Vagina (tissue), 2 donors: ENCODE measurements at regions not wholly inside any gene's neighbourhood (a gene's known extent, or its start where the extent isn't known, plus 50 kb on each side); places are given as distances from the start of the nearest gene placed in this dataset.

Source experiments
- DNase-seq, 2 donors: peaks; one replicate each; pipeline ENCODE4 v3.0.0-alpha.2; 2017; ENCODE audit errors: extremely low spot score in 2 of 2
- H3K27ac ChIP-seq: fragments of 200-600 bp; sonication (generic); one replicate; pipeline ENCODE4 v1.5.1; 2019
- H3K27me3 ChIP-seq: fragments of 200-600 bp; sonication (generic); one replicate; pipeline ENCODE4 v1.5.1; 2019
- H3K36me3 ChIP-seq, 2 donors: fragments of 200-600 bp; sonication (generic); one replicate each; pipeline ENCODE4 v1.5.1; 2017 to 2019
- H3K4me1 ChIP-seq: fragments of 200-600 bp; sonication (generic); one replicate; pipeline ENCODE4 v1.5.1; 2019
- H3K4me3 ChIP-seq, 2 donors: fragments of 200-600 bp; sonication (generic); 1 replicate in 1 of 2; 2 replicates in 1 of 2; pipeline ENCODE4 v1.5.1; 2016 to 2019
- H3K9me3 ChIP-seq: fragments of 200-600 bp; sonication (generic); one replicate; pipeline ENCODE4 v1.5.1; 2019
- POLR2A ChIP-seq, 2 donors: fragments of 450-650 bp; IDR thresholded peaks; one replicate each; pipeline ENCODE4 v1.6.1; 2017; ENCODE audit warnings: antibody characterized with exemption in 2 of 2, mild to moderate bottlenecking in 2 of 2, moderate library complexity in 2 of 2
- POLR2AphosphoS5 ChIP-seq, 2 donors: sonication (generic); formaldehyde crosslinking; IDR thresholded peaks; one replicate each; pipeline ENCODE4 v1.9.0; 2017; ENCODE audit warnings: antibody characterized with exemption in 2 of 2, mild to moderate bottlenecking in 2 of 2, low read depth in 1 of 2; ENCODE audit not compliant: insufficient read depth in 1 of 2
- intact Hi-C: fragments of 100-400 bp; cut with DNase I; formaldehyde crosslinking; loops from one replicate; pipeline ENCODE4 v1.15.1; 2023
- TF ChIP-seq, protein P1 (sequence below), 3 experiments: fragments of 450-650 bp in 2 of 3; fragments of 200-600 bp in 1 of 3; sonication (generic) in 1 of 3; IDR thresholded peaks; one replicate each; pipeline ENCODE4 v1.5.1; 2017 to 2019; ENCODE audit warnings: antibody characterized with exemption in 3 of 3, mild to moderate bottlenecking in 2 of 3, moderate library complexity in 2 of 3

DNA sequence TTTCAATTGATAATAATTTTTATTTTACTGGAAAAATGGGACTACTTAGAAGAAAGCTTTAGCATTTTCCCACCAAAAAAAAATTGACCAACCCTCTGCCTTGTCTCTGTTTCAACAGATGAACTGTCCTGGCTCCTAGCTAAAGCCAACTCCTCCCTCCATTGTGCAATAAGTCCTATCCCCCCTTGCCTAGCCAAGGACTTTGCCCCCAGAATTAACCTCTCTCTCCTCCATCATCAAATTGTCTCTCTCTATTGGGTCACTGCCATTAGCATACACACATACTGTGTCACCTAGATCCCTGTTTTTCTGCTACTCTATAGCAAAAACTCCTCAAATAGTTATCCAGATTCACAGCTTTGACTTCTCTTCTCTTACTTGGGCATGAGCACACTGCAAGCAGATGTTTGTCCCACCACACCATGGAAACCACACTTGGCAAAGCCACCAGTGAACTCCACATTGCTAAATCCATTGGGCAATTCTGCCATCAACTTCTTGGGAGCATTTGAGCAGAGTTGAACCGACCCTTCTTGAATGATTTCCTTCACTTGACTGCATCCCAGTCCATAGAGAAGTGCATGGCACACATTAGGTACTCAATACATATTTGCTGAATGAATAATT lies 91.4 kb upstream of the NEBL start:
- intact Hi-C loops, result no loop called here

DNA sequence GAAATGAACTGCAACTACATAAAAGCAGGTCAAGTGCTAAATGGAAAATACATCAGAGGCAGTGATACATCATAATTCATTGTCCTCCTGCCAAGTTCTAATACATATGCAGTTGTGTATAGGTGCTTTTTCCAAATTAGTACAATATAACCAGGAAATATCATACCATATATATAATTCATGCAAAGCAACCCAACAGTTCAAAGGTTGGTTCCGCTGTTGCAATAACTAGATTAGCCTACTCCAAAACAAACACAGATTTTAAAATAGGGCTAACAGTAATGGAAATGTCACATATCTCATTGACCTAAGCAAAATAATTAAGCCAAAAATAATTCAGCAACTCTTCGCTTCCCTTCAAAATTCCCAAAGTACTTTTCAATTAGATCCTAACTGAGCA lies 88.9 kb upstream of the NEBL start:
- intact Hi-C loops, result no loop called here

More for the DNA sequence above, 91.4 kb upstream of the NEBL start:
- no peak for TF ChIP-seq POLR2A (IDR thresholded peaks at IDR 0.05)
- TF ChIP-seq, protein P1, sequence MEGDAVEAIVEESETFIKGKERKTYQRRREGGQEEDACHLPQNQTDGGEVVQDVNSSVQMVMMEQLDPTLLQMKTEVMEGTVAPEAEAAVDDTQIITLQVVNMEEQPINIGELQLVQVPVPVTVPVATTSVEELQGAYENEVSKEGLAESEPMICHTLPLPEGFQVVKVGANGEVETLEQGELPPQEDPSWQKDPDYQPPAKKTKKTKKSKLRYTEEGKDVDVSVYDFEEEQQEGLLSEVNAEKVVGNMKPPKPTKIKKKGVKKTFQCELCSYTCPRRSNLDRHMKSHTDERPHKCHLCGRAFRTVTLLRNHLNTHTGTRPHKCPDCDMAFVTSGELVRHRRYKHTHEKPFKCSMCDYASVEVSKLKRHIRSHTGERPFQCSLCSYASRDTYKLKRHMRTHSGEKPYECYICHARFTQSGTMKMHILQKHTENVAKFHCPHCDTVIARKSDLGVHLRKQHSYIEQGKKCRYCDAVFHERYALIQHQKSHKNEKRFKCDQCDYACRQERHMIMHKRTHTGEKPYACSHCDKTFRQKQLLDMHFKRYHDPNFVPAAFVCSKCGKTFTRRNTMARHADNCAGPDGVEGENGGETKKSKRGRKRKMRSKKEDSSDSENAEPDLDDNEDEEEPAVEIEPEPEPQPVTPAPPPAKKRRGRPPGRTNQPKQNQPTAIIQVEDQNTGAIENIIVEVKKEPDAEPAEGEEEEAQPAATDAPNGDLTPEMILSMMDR (IDR thresholded peaks at IDR 0.05), result no peak
- TF ChIP-seq POLR2AphosphoS5 (IDR thresholded peaks at IDR 0.05; ENCODE audit: insufficient read depth in 1 of 2, low read depth in 1 of 2), result no peak
- no peak for DNase-seq
- no peaks in the 10 kb centered on the region for H3K36me3 ChIP-seq
- no peak overlapping the region for H3K27ac ChIP-seq
- H3K9me3 ChIP-seq, result no peaks in the 10 kb centered on the region
- H3K27me3 ChIP-seq, result no peaks in the 10 kb centered on the region
- H3K4me3 ChIP-seq, result no peak overlapping the region
- H3K4me1 ChIP-seq, result no peaks in the 10 kb centered on the region

DNA sequence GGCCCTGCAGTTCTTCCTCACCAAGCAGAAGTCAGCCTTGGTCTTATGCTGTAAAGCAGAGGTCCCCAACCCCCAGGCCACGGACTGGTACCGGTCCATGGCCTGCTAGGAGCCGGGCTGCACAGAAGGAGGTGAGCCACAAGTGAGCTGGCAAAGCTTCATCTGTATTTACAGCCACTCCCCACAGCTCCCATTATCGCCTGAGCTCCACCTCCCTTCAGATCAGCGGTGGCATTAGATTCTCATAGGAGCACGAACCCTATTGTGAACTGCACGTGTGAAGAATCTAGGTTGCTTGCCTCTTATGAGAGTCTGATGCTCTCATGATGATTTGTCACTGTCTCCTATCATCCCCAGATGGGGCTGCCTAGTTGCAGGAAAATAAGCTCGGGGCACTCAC lies 87.6 kb upstream of the NEBL start:
- Histone ChIP-seq H3K4me1 (no peaks in the 10 kb centered on the region), H3K9me3 (no peaks in the 10 kb centered on the region), H3K36me3 (no peaks in the 10 kb centered on the region), H3K4me3 (no peak overlapping the region), H3K27ac (no peak overlapping the region), H3K27me3 (no peaks in the 10 kb centered on the region)
- intact Hi-C loops, result no loop called here
- TF ChIP-seq POLR2A (IDR thresholded peaks at IDR 0.05) (no peak), POLR2AphosphoS5 (IDR thresholded peaks at IDR 0.05; ENCODE audit: insufficient read depth in 1 of 2, low read depth in 1 of 2) (no peak)
- TF ChIP-seq, protein P1 (IDR thresholded peaks at IDR 0.05), result no peak
- DNase-seq, result no peak

More for the DNA sequence above, 88.9 kb upstream of the NEBL start:
- no peak for DNase-seq
- Histone ChIP-seq H3K36me3 (no peaks in the 10 kb centered on the region), H3K4me1 (no peaks in the 10 kb centered on the region), H3K27me3 (no peaks in the 10 kb centered on the region), H3K4me3 (no peak overlapping the region), H3K9me3 (no peaks in the 10 kb centered on the region), H3K27ac (no peak overlapping the region)
- TF ChIP-seq POLR2AphosphoS5 (IDR thresholded peaks at IDR 0.05; ENCODE audit: insufficient read depth in 1 of 2, low read depth in 1 of 2), result no peak
- TF ChIP-seq, protein P1 (IDR thresholded peaks at IDR 0.05), result no peak
- TF ChIP-seq POLR2A (IDR thresholded peaks at IDR 0.05), result no peak

DNA sequence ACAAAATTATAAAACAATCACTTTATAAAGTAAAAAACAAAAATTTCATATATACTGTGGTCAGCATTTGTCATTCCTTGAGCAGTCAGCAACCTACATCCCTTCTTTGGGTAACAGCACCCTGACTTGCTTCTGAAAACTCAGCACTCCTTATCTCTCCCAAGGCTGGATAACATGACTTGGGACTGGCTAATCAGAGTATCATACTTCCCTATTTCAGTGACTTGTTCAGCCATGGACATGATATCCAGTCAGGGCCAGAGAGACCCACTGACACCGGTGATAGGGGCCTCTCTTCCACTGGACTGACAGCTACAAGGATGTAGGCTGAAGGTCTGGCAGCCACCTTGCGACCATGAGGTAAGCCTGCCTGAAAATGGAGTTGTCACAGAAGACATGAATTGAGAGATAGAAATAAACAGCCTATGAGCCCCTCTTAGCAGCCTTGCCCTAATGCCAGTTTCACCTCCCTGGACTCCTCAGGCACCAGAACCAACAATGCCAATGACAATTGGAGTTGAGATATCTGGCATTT lies 84.4 kb upstream of the NEBL start:
- H3K27me3 ChIP-seq, result no peaks in the 10 kb centered on the region
- H3K4me3 ChIP-seq, result no peak overlapping the region
- no peak for DNase-seq
- H3K9me3 ChIP-seq, result no peaks in the 10 kb centered on the region
- no peak overlapping the region for H3K27ac ChIP-seq
- no peaks in the 10 kb centered on the region for H3K36me3 ChIP-seq
- TF ChIP-seq, protein P1 (IDR thresholded peaks at IDR 0.05), result no peak
- TF ChIP-seq POLR2A (IDR thresholded peaks at IDR 0.05) (no peak), POLR2AphosphoS5 (IDR thresholded peaks at IDR 0.05; ENCODE audit: insufficient read depth in 1 of 2, low read depth in 1 of 2) (no peak)
- intact Hi-C loops, result no loop called here
- H3K4me1 ChIP-seq, result no peaks in the 10 kb centered on the region

DNA sequence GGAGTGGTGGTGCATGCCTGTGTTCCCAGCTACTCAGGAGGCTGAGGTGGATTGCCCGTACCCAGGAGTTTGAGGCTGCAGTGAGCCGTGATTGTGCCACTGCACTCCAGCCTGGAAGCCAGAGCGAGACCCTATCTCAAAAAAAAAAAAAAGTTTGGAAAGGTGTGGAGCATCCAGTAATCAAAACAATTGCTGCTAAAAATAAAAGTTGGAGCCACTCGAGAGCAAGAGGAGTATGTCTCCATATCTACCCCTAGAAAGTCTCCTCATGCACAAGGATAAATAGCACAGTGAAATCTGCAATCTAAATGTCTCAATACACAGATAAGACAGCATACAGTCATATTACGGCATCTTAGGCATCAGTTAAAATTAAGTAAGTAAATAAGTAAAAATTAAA lies 81.5 kb upstream of the NEBL start:
- no peak for DNase-seq
- Histone ChIP-seq H3K4me1 (no peaks in the 10 kb centered on the region), H3K27me3 (no peaks in the 10 kb centered on the region), H3K36me3 (no peaks in the 10 kb centered on the region), H3K27ac (no peak overlapping the region), H3K4me3 (no peak overlapping the region), H3K9me3 (no peaks in the 10 kb centered on the region)
- intact Hi-C loops, result no loop called here
- TF ChIP-seq POLR2A (IDR thresholded peaks at IDR 0.05), result no peak
- TF ChIP-seq, protein P1 (IDR thresholded peaks at IDR 0.05), result no peak
- TF ChIP-seq POLR2AphosphoS5 (IDR thresholded peaks at IDR 0.05; ENCODE audit: insufficient read depth in 1 of 2, low read depth in 1 of 2), result no peak
